HG03565 (cell line): ENCODE measurements at regions not wholly inside any gene's neighbourhood (a gene's known extent, or its start where the extent isn't known, plus 50 kb on each side); places are given as distances from the start of the nearest gene placed in this dataset.
"Not testable (repeated sequence)": the region's sequence is repeated elsewhere in the genome, so short reads cannot be mapped to it uniquely, and the experiment has no call there.

ENCODE experiments used
- ATAC-seq: cut with Tn5 transposase; IDR thresholded peaks from one replicate; pipeline ENCODE4 v1.9.1; 2021; ENCODE audit warnings: mild to moderate bottlenecking, moderate library complexity; ENCODE audit not compliant: unreplicated experiment

GRCh38 chrX:14352511-14352910 is 176.8 kb upstream of the GLRA2 start:
- ATAC-seq: no peak

GRCh38 chrX:14351611-14352303 is 177.6 kb upstream of the GLRA2 start:
- ATAC-seq: no peak

DNA sequence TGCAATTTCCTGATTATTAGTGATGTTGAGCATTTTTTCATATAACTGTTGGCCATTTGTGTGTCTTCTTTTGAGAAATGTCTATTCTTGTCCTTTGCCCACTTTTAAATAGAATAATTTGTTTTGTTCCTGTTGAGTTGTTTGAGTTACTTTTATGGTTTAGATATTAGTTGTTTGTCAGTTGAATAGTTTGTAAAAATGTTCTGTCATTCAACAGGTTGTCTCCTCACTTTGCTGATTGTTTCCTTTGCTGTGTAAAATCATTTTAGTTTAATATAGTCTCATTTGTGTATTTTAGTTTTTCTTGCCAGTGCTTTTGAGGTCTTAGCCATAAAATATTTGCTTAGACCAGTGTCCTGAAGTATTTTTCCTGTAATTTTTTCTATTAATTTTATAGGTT is 181.8 kb upstream of the GLRA2 start:
- ATAC-seq: no peak

DNA sequence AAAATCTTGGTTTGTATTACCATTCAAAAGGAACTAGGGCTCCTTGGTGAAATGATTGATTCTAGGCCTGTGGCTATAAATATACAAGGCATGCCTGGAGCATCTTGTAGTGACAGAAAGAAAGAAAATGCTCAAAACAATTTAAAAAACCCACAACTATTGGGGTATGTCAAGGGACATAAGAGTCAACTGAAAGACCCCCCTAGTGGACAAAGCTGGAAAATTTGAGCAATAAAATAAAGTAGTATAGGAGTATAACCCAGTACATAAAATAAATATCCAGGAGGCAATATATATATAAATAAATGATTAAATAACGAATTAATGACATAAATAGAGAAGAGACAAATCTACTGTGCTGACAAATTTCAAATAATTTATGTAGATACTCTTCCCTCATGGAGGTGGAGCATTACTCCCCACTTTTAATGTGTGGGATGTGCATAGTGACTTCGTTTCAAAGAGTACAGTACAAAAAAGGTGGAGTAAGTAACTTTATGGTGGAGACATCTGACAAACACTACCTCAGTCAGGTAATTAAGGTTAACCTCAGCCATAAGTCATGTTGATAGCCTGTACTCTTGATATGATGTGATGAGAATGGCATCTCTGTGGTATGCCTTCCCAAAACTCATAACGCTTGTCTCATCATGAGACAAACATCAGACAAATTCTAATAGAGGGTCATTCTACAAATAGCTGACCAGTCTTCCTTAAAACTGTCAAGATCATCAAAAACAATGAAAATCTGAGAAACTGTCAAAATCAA is 185.0 kb upstream of the GLRA2 start:
- no peak for ATAC-seq

GRCh38 chrX:14309431-14309830 is 219.9 kb upstream of the GLRA2 start:
- ATAC-seq: no peak

DNA sequence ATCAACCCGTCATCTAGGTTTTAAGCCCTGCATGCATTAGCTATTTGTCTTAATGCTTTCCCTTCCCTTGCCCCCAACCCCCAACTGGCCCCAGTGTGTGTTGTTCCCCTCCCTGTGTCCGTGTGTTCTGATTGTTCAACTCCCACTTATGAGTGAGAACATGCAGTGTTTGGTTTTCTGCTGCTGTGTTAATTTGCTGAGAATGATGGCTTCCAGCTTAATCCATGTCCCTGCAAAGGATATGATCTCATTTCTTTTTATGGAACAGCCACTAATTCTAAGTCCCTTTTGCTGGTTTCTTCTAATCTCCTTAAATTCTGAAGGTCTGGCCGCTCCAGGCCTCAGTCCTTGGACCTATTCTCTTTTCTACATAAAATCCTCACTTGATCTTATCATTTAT is 220.4 kb upstream of the GLRA2 start:
- not testable (repeated sequence) for ATAC-seq

DNA sequence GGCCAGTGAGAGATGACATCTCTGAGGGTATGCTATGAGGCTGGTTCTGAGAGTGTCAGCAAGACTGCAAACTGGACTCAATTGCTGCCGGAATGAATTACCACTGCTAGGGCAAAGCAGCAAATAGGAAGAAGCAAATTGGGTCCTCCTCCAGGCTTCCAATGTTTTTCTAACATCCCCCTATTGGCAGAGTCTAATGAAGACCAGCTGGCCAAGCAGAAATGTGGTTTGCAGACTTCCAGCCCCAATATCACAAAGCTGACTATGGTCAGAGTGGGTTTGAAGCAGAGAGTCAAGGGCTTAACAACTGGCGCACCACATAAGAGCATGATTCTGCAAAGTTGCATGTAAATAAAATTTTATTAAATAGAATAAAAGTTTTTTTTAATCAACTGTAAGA is 225.4 kb upstream of the GLRA2 start:
- ATAC-seq: no peak

DNA sequence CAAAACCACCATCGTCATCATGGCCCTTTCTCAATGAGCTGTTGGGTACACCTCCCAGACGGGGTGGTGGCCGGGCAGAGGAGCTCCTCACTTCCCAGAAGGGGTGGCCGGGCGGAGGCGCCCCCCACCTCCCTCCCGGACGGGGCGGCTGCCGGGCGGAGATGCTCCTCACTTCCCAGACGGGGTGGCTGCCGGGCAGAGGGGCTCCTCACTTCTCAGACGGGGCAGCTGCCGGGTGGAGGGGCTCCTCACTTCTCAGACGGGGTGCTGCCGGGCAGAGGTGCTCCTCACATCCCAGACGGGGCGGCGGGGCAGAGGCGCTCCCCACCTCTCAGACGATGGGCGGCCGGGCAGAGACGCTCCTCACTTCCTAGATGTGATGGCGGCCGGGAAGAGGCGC is 226.8 kb upstream of the GLRA2 start:
- ATAC-seq: not testable (repeated sequence)

GRCh38 chrX:14300376-14300775 is 229.0 kb upstream of the GLRA2 start:
- no peak for ATAC-seq

DNA sequence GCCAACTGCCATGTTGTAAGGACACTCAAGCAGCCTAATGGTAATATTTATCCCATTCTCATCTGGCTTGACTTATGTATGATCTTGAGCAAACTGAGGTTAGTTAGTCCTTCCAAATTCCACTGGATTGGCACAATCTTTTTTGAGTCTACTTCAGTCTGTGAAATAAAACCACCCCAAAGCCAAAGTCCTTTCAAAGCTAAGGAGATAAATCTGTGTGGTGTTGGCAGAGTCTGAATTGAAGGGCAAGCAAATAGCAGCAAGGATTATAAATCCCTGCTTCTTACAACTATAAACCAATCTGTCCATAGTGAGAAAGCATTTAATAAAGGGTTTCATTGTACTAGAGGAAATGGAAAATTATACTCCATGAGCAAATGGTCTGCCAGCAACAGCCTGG is 233.9 kb upstream of the GLRA2 start:
- ATAC-seq: no peak

GRCh38 chrX:14291666-14292500 is 237.5 kb upstream of the GLRA2 start:
- ATAC-seq: no peak

DNA sequence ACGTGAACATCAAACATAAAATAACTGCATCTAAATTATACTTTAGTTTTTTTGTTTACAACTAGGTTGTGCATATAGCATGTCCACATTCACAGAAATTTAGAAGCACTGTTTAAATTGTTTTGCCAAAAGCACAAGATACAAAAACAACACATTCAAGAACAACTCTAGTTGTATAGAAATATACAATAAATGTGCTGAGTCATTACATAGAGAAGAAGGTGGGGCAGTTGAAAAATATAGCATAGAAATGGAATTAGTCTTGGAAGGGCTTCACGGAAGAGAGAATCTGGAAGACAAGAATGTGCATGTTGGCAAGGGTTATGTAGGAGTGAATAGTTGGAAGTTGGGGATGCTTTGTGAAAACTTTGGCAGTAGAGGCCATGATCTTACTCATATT is 239.0 kb upstream of the GLRA2 start:
- no peak for ATAC-seq

DNA sequence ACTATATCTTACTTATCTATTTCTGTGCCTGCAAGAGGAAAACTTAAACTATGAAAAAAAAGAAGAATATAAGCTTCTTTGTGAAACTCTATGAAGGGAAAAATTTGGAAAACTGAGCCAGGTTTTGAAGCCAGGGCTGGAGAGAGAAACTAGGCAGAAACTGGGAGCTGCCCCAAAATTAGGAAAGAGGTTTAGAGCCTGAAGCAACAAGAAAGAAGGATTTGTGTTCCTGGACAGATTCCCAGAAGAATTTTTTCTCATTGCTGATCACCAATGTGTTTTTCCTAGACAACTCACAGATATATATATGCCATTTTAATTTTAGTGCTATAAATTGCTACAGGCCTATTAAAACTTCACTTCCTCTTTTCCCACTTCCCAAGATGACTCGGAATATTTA is 245.0 kb upstream of the GEMIN8 start:
- ATAC-seq: no peak

- ATAC-seq: no peak
These were observed 237.5 kb upstream of the GEMIN8 start for GRCh38 chrX:14267216-14267615.

DNA sequence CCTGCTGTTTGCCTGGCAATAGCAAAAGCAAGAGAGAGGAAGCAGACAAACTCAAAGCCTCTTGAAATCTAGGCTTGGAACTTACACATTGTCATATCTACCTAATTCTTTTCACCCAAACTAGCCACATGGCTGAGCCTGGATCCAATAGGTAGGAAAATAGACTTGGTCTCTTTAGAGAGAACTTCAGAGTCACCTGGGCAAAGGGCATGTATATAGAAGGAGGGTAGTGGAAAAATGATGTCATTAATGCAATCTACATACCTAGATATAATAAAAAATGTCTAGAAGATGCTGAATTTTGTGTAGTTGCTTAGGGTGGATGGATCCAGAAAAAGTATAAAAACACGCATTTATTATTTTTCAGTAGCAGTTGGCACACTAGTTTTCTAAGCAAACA is 237.0 kb upstream of the GEMIN8 start:
- no peak for ATAC-seq

DNA sequence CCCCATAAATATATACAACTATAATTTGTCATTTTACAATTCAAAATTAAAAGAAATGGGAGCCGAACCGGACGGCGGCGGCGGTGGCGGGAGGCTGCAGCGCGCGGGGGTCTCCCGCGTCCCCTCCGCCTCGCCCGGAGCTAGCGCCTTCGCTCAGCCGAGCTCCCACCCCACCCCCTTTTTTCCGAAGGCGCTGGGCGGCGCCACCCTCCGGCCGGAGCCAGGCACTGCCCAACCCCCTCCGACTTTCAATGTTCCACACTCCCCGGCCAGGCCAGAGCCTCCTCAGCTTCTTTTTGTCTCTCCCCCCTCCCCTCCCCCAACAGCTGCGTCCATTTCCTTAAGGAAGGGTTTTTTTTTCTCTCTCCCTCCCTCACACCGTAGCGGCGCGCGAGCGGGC is 214.1 kb upstream of the GEMIN8 start:
- ATAC-seq: no peak

- ATAC-seq: no peak
These were observed 205.3 kb upstream of the GEMIN8 start for GRCh38 chrX:14235004-14235403.

DNA sequence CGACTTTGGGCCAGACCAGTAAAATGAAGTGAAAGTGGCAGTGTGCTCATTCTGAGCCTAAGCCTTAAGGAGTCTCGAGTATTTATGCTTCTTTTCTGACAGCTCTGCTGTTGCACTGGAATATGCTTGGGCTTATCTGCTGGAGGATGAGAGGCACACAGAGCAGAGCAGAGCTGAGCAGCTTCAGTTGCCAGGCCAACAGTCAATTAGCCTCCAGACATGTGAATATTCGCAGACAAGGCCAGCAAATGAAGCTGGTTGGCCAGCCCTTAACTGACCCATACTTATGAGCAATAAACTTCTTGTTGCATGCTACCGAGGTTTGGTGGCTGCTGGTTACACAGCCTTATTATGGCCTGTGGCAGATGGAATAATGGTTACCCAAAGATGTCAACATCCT is 203.0 kb upstream of the GEMIN8 start:
- no peak for ATAC-seq

DNA sequence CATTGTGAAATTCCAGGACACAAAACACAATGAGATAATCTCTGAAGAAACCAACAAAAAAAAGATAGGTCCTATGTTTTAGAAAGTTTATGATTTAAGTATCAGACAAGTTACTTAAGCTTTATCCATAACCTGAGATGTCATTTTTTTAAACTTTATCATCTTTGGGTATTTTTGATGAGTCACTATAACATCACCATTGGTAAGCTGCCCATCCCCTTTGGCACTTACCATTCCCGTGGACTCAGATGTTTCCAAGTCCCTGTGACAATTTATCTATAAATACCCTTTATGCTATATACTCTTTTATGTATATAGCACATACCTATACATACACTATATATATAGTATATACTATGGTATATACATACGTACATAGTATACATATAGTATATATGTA is 198.9 kb upstream of the GEMIN8 start:
- no peak for ATAC-seq

GRCh38 chrX:14220386-14220944 is 190.8 kb upstream of the GEMIN8 start:
- no peak for ATAC-seq

- ATAC-seq: no peak
These were observed 179.3 kb upstream of the GEMIN8 start for GRCh38 chrX:14209034-14209433.
